ENCODE measurements at regions not wholly inside any gene's neighbourhood (a gene's known extent, or its start where the extent isn't known, plus 50 kb on each side); places are given as distances from the start of the nearest gene placed in this dataset.

GRCh38 chr5:17794201-17794600, 159.9 kb downstream of the TAF11L14 start:
- Mint-ChIP-seq H3K9me3 (peaks cover 10% of the 10 kb centered on the region), H3K4me3 (no peak overlapping the region), H3K36me3 (ENCODE audit: low read depth) (no peaks in the 10 kb centered on the region)

DNA sequence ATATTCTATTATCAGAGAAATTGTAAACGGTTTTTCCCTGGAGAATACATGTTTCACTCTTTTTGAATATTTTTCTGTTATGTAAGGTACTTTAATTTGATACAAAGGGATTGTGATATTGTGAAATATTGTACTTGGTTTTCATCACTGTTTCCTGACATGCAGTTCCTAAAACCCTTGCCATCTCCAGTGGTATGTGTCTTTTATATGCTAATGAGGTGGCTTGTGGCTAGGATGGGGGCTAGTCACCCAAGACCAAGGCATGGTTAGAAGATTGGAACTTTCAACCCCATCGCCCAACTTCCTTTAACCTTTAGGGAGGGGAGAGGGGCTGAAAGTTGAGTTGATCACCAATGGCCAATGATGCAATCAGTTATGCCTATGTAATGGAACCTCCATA, 160.6 kb downstream of the TAF11L14 start:
- Mint-ChIP-seq H3K4me3 (no peak overlapping the region), H3K9me3 (peaks cover 10% of the 10 kb centered on the region), H3K4me1 (no peaks in the 10 kb centered on the region), H3K36me3 (ENCODE audit: low read depth) (no peaks in the 10 kb centered on the region), H3K27me3 (no peaks in the 10 kb centered on the region), H3K27ac (no peak overlapping the region)
- no peak for DNase-seq
- intact Hi-C loops (cut with micrococcal nuclease): no loop called here

More at GRCh38 chr5:17794201-17794600, 159.9 kb downstream of the TAF11L14 start:
- Mint-ChIP-seq H3K27ac (no peak overlapping the region), H3K4me1 (no peaks in the 10 kb centered on the region), H3K27me3 (no peaks in the 10 kb centered on the region)
- DNase-seq: no peak
- intact Hi-C loops (cut with micrococcal nuclease): no loop called here

DNA sequence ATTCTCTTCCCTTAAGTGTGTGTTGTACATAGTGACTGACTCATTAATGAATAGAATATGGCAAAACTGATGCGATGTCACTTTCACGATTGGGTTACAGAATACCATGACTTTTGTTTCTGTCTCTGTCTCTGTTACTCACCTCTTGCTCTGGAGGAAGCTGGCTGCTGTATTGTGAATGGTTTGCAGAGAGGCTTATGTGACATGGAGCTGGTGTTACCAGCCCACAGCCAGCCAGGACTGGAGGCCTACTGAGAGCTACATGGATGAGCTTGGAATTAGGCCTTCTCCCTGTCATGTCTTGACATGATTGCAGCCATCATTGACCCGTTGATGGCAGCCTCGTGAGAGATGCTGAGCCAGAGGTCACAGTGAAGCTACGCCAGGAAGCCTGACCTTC, 161.9 kb downstream of the TAF11L14 start:
- H3K9me3 Mint-ChIP-seq: peaks cover 5% of the 10 kb centered on the region
- no peak for DNase-seq
- H3K36me3 Mint-ChIP-seq (ENCODE audit: low read depth): no peaks in the 10 kb centered on the region
- no peak overlapping the region for H3K4me3 Mint-ChIP-seq
- no peak overlapping the region for H3K27ac Mint-ChIP-seq
- intact Hi-C loops (cut with micrococcal nuclease): no loop called here
- H3K4me1 Mint-ChIP-seq: no peaks in the 10 kb centered on the region
- H3K27me3 Mint-ChIP-seq: no peaks in the 10 kb centered on the region

GRCh38 chr5:17796757-17797396, 162.6 kb downstream of the TAF11L14 start:
- intact Hi-C loops (cut with micrococcal nuclease): no loop called here
- Mint-ChIP-seq H3K4me3 (no peak overlapping the region), H3K36me3 (ENCODE audit: low read depth) (no peaks in the 10 kb centered on the region), H3K4me1 (no peaks in the 10 kb centered on the region), H3K9me3 (peaks cover 5% of the 10 kb centered on the region), H3K27ac (no peak overlapping the region), H3K27me3 (no peaks in the 10 kb centered on the region)
- DNase-seq: no peak

GRCh38 chr5:17799521-17799920, 165.3 kb downstream of the TAF11L14 start:
- no peaks in the 10 kb centered on the region for H3K36me3 Mint-ChIP-seq (ENCODE audit: low read depth)
- no peak overlapping the region for H3K27ac Mint-ChIP-seq
- H3K9me3 Mint-ChIP-seq: no peaks in the 10 kb centered on the region
- no peaks in the 10 kb centered on the region for H3K4me1 Mint-ChIP-seq
- intact Hi-C loops (cut with micrococcal nuclease): no loop called here
- no peak for DNase-seq
- H3K27me3 Mint-ChIP-seq: no peaks in the 10 kb centered on the region
- no peak overlapping the region for H3K4me3 Mint-ChIP-seq

DNA sequence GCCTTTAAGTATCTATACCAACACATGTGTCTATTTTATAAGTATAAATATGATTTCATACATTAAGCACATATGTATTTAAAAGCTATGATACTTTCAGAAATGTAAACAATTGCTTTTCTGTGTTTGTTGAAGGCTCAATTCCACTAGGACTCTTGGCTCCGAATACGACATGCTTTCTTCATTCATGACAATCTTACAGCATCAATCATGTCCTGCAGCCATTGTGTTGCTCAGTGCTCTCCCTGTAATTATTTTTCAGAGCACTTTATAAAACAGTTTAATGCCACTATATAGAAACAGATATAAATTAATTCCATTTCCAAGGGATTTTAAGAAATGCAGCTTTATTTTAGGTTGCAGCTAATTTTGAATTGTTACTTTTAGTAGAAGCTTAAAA, 167.3 kb downstream of the TAF11L14 start:
- Mint-ChIP-seq H3K4me3 (no peak overlapping the region), H3K27ac (no peak overlapping the region), H3K36me3 (ENCODE audit: low read depth) (no peaks in the 10 kb centered on the region), H3K27me3 (no peaks in the 10 kb centered on the region), H3K9me3 (no peaks in the 10 kb centered on the region), H3K4me1 (no peaks in the 10 kb centered on the region)
- DNase-seq: no peak
- intact Hi-C loops (cut with micrococcal nuclease): no loop called here

DNA sequence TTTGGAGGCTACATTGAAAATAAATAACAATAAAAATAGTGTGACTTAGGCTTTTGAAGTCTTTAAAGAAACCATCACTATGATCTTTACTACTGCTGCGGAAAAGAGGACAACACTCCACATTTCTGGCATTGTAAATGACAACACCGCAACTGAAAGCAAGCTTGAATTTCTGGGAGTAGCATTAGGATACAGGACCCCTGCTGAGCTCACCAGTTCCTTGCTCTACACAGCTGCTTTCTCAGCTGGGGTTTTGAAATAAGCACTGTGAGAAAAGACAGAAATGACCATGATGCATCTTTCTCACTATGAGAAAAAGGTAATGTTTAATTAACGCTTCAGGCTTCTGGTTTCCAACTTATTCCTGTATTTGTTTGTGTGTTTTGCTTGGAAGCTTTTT, 168.0 kb downstream of the TAF11L14 start:
- DNase-seq: no peak
- Mint-ChIP-seq H3K36me3 (ENCODE audit: low read depth) (no peaks in the 10 kb centered on the region), H3K9me3 (no peaks in the 10 kb centered on the region), H3K27ac (no peak overlapping the region), H3K4me3 (no peak overlapping the region), H3K4me1 (no peaks in the 10 kb centered on the region), H3K27me3 (no peaks in the 10 kb centered on the region)
- intact Hi-C loops (cut with micrococcal nuclease): no loop called here

DNA sequence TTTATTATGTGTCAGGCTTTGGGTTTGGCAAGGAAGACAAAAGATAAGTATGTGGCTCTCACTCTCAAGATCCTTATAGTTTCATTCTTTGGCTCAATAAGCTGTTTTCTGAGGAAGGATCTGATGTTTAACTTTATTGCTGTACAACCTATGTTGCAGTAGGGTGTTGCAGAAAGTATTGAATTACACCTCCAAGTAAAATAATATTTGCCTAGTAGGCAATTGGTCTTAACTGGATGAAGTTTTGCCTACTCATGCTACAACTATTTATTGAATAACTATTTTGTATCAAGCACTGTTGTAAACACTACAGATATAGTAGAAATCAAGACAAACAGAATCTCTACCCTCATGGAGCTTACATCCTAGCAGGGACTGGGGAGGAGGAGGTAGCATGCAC, 169.7 kb downstream of the TAF11L14 start:
- Mint-ChIP-seq H3K27me3 (no peaks in the 10 kb centered on the region), H3K27ac (no peak overlapping the region), H3K4me3 (no peak overlapping the region), H3K9me3 (no peaks in the 10 kb centered on the region), H3K36me3 (ENCODE audit: low read depth) (no peaks in the 10 kb centered on the region), H3K4me1 (no peaks in the 10 kb centered on the region)
- DNase-seq: no peak
- intact Hi-C loops (cut with micrococcal nuclease): no loop called here

DNA sequence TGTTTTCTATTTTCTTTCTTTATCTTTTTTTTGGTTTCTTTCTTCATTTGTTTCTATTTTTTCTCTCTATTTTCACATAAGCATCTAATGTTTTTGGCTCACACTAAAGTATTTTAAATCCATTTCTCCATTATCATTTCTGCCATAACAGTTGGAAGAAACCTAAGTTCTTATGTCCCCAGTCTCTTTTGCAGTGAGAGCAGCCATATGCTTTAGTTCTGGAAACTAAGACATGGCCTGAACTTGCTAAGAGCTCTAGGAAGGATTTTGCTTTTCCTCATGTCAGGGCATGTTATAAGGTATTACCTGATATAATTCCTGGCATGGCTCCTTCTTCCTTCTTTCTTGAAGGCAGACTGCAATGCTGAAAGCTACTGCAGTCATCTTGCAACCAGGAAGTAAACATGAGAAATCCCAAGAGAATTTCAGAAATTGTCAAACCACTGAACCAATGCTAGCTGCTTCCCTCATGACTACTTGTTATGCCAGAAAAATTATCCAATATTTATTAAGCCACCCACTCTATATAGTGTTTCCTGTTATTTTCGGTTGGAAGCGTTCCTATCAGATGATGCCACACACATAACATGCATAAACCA, 171.1 kb downstream of the TAF11L14 start:
- intact Hi-C loops (cut with micrococcal nuclease): no loop called here
- Mint-ChIP-seq H3K27me3 (no peaks in the 10 kb centered on the region), H3K4me1 (no peaks in the 10 kb centered on the region), H3K9me3 (no peaks in the 10 kb centered on the region), H3K36me3 (ENCODE audit: low read depth) (no peaks in the 10 kb centered on the region), H3K27ac (no peak overlapping the region), H3K4me3 (no peak overlapping the region)
- DNase-seq: no peak

- no peak overlapping the region for H3K4me3 Mint-ChIP-seq
- DNase-seq: no peak
- intact Hi-C loops (cut with micrococcal nuclease): no loop called here
- no peaks in the 10 kb centered on the region for H3K27me3 Mint-ChIP-seq
- no peak overlapping the region for H3K27ac Mint-ChIP-seq
- H3K4me1 Mint-ChIP-seq: no peaks in the 10 kb centered on the region
- no peaks in the 10 kb centered on the region for H3K9me3 Mint-ChIP-seq
- H3K36me3 Mint-ChIP-seq (ENCODE audit: low read depth): no peaks in the 10 kb centered on the region
Observed at GRCh38 chr5:17806818-17807468, 172.7 kb downstream of the TAF11L14 start.

DNA sequence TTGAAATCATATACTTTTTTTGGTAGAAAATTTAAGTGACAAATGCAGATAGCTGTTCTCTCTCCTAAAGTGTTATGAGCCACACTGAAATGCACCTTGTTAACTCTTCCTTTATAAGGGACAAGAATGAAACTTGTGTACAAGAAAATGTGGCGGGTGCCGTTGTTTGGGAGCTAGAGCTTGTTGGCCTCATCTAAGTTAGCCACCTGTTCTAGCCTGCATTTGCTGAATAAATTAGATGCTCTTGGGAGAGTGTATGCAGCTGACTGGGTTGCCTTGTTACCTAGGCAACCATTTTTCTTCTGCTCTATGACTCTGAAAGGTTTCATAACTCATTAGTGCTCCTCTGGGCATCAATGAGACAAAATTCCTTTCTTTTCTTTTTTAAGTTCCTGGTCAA, 174.3 kb downstream of the TAF11L14 start:
- Mint-ChIP-seq H3K36me3 (ENCODE audit: low read depth) (no peaks in the 10 kb centered on the region), H3K9me3 (no peaks in the 10 kb centered on the region), H3K27me3 (no peaks in the 10 kb centered on the region), H3K4me1 (no peaks in the 10 kb centered on the region), H3K27ac (no peak overlapping the region), H3K4me3 (no peak overlapping the region)
- no peak for DNase-seq
- intact Hi-C loops (cut with micrococcal nuclease): no loop called here

GRCh38 chr5:17810734-17811133, 176.5 kb downstream of the TAF11L14 start:
- DNase-seq: no peak
- no peaks in the 10 kb centered on the region for H3K27me3 Mint-ChIP-seq
- no peaks in the 10 kb centered on the region for H3K36me3 Mint-ChIP-seq (ENCODE audit: low read depth)
- no peak overlapping the region for H3K4me3 Mint-ChIP-seq
- no peak overlapping the region for H3K27ac Mint-ChIP-seq
- intact Hi-C loops (cut with micrococcal nuclease): loop anchor here (10.0 kb wide), 1 partner anchor 954 kb away; no protein-coding TSS in a partner anchor
- no peaks in the 10 kb centered on the region for H3K4me1 Mint-ChIP-seq
- no peaks in the 10 kb centered on the region for H3K9me3 Mint-ChIP-seq

DNA sequence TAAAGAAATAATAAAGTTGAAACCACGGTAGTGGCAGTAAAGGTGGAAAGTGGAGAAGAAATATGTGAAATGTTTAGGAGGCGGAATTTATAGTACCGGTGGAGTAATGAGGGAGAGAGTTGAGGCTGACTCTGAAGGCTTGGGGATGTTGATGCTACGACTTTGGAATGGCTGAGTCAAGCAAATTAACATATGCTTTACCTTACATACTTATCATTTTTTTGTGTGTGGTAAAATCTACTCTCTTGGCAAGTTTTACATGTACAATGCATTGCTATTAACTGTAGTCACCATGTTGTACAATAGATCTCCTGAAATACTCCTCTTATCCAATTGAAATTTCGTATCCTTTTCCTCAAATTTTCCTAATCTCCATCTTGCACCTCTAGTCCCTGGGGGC, 179.0 kb downstream of the TAF11L14 start:
- H3K4me3 Mint-ChIP-seq: no peak overlapping the region
- no peak overlapping the region for H3K27ac Mint-ChIP-seq
- H3K27me3 Mint-ChIP-seq: no peaks in the 10 kb centered on the region
- H3K4me1 Mint-ChIP-seq: no peaks in the 10 kb centered on the region
- DNase-seq: no peak
- no peaks in the 10 kb centered on the region for H3K9me3 Mint-ChIP-seq
- H3K36me3 Mint-ChIP-seq (ENCODE audit: low read depth): no peaks in the 10 kb centered on the region
- intact Hi-C loops (cut with micrococcal nuclease): loop anchor here (10.0 kb wide), 1 partner anchor 952 kb away; no protein-coding TSS in a partner anchor

DNA sequence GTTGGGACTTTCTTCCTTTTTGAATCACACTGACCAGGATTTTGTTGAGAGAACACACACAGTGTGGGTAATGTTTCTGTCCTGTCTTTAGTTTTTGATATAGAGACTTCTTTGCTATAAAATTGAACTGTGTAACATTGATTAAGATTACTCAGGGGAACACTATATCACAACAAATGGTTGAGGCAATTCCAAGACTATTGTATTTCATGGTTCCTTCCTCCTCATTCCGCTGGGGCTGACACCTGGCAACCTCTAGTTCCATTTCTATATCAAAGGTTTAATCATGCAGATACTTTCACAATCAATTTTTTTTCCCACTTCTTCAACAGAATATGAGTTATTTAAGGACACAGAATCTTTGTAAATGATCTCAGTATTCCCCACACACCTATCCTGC, 182.2 kb downstream of the TAF11L14 start:
- no peak for DNase-seq
- peaks cover 7% of the 10 kb centered on the region for H3K9me3 Mint-ChIP-seq
- no peak overlapping the region for H3K4me3 Mint-ChIP-seq
- no peak overlapping the region for H3K27ac Mint-ChIP-seq
- H3K4me1 Mint-ChIP-seq: no peaks in the 10 kb centered on the region
- intact Hi-C loops (cut with micrococcal nuclease): loop anchor here (10.0 kb wide), 1 partner anchor 948 kb away; no protein-coding TSS in a partner anchor
- no peaks in the 10 kb centered on the region for H3K36me3 Mint-ChIP-seq (ENCODE audit: low read depth)
- H3K27me3 Mint-ChIP-seq: no peaks in the 10 kb centered on the region

Data from activated CD4-positive, alpha-beta T cell treated with anti-CD3 and anti-CD28 coated beads, Interleukin-2, amount 10 ng/mL, durations not matched to agents 24 days and 14 days (primary cell).